Breast epithelium (tissue), 4 donors: ENCODE measurements at regions not wholly inside any gene's neighbourhood (a gene's known extent, or its start where the extent isn't known, plus 50 kb on each side); places are given as distances from the start of the nearest gene placed in this dataset.

Source experiments
- DNase-seq, 2 donors: peaks; one replicate each; pipeline ENCODE4 v3.0.0-alpha.2; 2019; ENCODE audit warnings: low spot score in 2 of 2
- H3K27ac ChIP-seq, 2 donors: fragments of 200-600 bp; sonication (generic) in 1 of 2; one replicate each; pipeline ENCODE4 v1.5.1; 2016 to 2019; ENCODE audit warnings: mild to moderate bottlenecking in 1 of 2
- H3K27me3 ChIP-seq, 2 donors: fragments of 200-600 bp; sonication (generic) in 1 of 2; one replicate each; pipeline versions ENCODE4 v1.5.1 to v1.6.0; 2017 to 2019; ENCODE audit warnings: control low read depth in 1 of 2, mild to moderate bottlenecking in 1 of 2
- H3K36me3 ChIP-seq: fragments of 200-600 bp; one replicate; pipeline ENCODE4 v1.5.1; 2019
- H3K4me1 ChIP-seq, 2 donors: fragments of 200-600 bp; sonication (generic); one replicate each; pipeline ENCODE4 v1.5.1; 2016 to 2019; ENCODE audit warnings: control low read depth in 1 of 2
- H3K4me3 ChIP-seq, 3 donors: fragments of 200-600 bp; sonication (generic); 1 replicate in 2 of 3; 2 replicates in 1 of 3; pipeline ENCODE4 v1.5.1; 2016 to 2019; ENCODE audit warnings: mild to moderate bottlenecking in 3 of 3, moderate library complexity in 2 of 3
- H3K9me3 ChIP-seq, 2 donors: fragments of 200-600 bp; sonication (generic) in 1 of 2; one replicate each; pipeline ENCODE4 v1.5.1; 2016 to 2019; ENCODE audit warnings: control low read depth in 1 of 2
- CTCF ChIP-seq, 3 donors: fragments of 450-650 bp; IDR thresholded peaks; one replicate each; pipeline ENCODE4 v1.5.1; 2016 to 2017; ENCODE audit warnings: antibody characterized with exemption in 3 of 3, mild to moderate bottlenecking in 3 of 3, moderate library complexity in 3 of 3
- POLR2A ChIP-seq: fragments of 450-650 bp; IDR thresholded peaks from one replicate; pipeline ENCODE4 v1.6.1; 2016; ENCODE audit warnings: antibody characterized with exemption, mild to moderate bottlenecking, moderate library complexity
- POLR2AphosphoS5 ChIP-seq, 3 donors: sonication (generic); formaldehyde crosslinking; IDR thresholded peaks; one replicate each; pipeline ENCODE4 v1.6.1; 2017; ENCODE audit warnings: antibody characterized with exemption in 3 of 3
- intact Hi-C: fragments of 100-400 bp; cut with DNase I; formaldehyde crosslinking; loops from one replicate; pipeline ENCODE4 v1.15.1; 2023; ENCODE audit warnings: low total_unique reads

DNA sequence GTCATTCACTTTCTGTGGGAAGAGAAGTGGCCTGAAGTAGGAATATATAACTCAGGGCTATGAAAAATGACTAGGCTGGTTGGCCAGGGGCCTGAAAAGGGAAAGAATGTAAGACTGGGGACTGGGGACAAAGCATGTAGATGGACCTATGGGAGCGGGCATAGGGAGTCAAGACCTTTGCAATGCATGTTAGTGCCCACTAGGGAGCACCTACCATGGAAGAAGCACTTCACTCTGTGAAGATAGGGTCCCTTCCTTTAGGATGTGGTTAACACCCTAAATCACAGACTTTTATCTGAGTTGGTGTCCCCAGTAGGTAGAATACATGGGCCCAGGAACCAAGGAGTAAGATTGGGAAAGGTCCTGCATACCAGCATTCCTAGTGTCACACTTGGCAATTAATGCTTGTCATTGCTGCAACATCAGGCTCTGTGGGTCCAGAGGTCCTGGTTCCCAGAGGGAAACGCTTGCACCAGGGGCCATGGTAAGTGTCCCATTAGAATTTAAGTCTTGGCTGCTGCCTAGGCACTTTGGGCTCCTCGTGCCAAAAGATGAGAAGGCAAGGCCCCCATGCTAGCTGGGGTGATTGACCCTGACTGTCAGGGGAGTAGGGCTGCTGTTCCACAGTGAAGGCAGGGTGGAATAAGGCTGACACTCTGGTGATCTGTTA lies 79.6 kb downstream of the CRYGS start:
- DNase-seq: no peak
- Histone ChIP-seq H3K9me3 (no peaks in the 10 kb centered on the region), H3K27ac (no peak overlapping the region), H3K36me3 (no peaks in the 10 kb centered on the region), H3K27me3 (no peaks in the 10 kb centered on the region), H3K4me3 (no peak overlapping the region), H3K4me1 (no peaks in the 10 kb centered on the region)
- TF ChIP-seq CTCF (IDR thresholded peaks at IDR 0.05): no peak
- no peak for TF ChIP-seq POLR2A
- no peak for TF ChIP-seq POLR2AphosphoS5 (IDR thresholded peaks at IDR 0.05)
- intact Hi-C loops: no loop called here

DNA sequence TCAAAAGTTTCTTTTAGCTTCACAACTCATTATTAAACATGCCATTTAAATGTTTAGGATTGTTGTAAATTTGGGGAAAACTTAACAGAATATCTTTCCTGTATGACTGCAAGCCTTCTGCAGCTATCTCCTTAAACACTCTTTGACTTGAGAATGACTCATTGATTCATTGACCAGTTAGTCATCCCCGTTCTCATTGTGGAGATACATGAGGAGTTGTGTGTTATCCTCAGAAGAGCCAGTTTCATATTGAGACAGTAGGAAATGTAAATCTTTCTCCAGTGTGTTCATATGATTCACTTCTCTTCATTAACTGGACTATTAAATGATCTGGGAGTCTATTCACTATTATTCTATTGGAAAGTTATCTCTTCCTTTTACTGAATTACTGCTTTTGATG lies 83.0 kb downstream of the CRYGS start:
- Histone ChIP-seq H3K27me3 (peaks cover 0 to 3% of the 10 kb centered on the region in 2 donors), H3K36me3 (no peaks in the 10 kb centered on the region), H3K9me3 (no peaks in the 10 kb centered on the region), H3K27ac (no peak overlapping the region), H3K4me1 (no peaks in the 10 kb centered on the region), H3K4me3 (no peak overlapping the region)
- DNase-seq: no peak
- TF ChIP-seq CTCF (IDR thresholded peaks at IDR 0.05) (no peak), POLR2A (no peak), POLR2AphosphoS5 (IDR thresholded peaks at IDR 0.05) (no peak)
- intact Hi-C loops: no loop called here

DNA sequence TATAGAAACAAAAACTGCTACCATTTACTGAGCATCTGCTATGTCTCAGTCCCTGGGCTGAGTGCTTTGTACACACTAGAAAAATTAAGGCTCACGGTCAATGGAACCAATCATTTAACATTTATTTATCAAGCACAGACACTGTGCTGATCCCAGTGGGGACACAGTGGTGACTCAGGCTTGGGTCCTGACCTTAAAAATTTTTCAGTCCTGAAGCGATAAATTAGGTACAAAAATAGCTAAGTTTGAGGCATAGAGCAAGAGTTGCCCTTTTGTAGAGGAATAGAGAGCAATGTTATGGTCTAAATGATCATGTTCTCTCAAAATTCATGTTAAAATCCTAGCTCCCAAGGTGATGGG lies 85.1 kb downstream of the CRYGS start:
- no peak for DNase-seq
- Histone ChIP-seq H3K4me3 (no peak overlapping the region), H3K27me3 (peaks cover 0 to 3% of the 10 kb centered on the region in 2 donors), H3K9me3 (no peaks in the 10 kb centered on the region), H3K36me3 (no peaks in the 10 kb centered on the region), H3K27ac (no peak overlapping the region), H3K4me1 (no peaks in the 10 kb centered on the region)
- TF ChIP-seq POLR2A (no peak), POLR2AphosphoS5 (IDR thresholded peaks at IDR 0.05) (no peak), CTCF (IDR thresholded peaks at IDR 0.05) (no peak)
- intact Hi-C loops: no loop called here

DNA sequence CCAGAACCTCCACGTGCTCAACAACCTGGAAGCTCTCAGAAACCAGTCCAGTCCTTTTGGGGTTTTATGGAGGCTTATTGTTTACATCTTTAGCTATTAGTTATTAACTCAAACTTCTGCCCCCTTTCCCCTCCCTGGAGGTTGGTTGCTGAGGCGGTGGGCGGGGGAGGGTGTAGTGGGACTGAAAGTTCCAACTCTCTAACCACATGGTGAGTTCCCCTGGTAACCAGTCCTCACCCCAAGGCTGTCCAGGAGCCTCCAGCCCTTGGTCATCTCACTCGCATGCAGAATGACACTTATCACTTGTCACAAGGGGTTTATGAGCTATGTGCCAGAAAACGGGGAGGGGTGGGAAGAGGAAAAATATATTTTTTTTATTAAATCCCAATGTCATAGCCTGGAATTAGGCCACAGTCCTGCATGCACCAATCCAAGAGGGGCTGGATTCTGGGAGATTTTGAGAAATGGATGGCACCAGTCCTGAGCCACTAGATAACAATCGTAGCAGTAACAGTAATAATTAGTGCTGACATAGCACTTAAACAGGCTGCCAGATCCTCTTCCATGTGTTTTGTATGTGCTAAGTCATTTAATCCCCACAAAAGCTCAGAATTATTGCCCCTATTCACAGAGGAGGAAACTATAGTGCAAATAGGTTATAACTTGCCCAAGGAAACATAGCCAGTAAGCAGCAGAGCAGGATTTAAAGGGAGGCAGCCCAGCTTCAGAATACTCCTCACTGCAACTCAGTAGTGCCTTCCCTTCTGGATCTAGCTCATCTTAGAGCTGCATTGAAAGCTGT lies 85.7 kb downstream of the CRYGS start:
- no peak for DNase-seq
- Histone ChIP-seq H3K27ac (no peak overlapping the region), H3K27me3 (peaks cover 0 to 3% of the 10 kb centered on the region in 2 donors), H3K4me1 (no peaks in the 10 kb centered on the region), H3K4me3 (no peak overlapping the region), H3K9me3 (no peaks in the 10 kb centered on the region), H3K36me3 (no peaks in the 10 kb centered on the region)
- intact Hi-C loops: no loop called here
- TF ChIP-seq CTCF (IDR thresholded peaks at IDR 0.05): no peak
- no peak for TF ChIP-seq POLR2AphosphoS5 (IDR thresholded peaks at IDR 0.05)
- no peak for TF ChIP-seq POLR2A

- no peaks in the 10 kb centered on the region for H3K9me3 ChIP-seq
- H3K27ac ChIP-seq: no peak overlapping the region
- peaks cover 0 to 3% of the 10 kb centered on the region in 2 donors for H3K27me3 ChIP-seq
- TF ChIP-seq CTCF (IDR thresholded peaks at IDR 0.05) (no peak), POLR2A (no peak), POLR2AphosphoS5 (IDR thresholded peaks at IDR 0.05) (no peak)
- no peak for DNase-seq
- no peaks in the 10 kb centered on the region for H3K4me1 ChIP-seq
- H3K4me3 ChIP-seq: no peak overlapping the region
- no peaks in the 10 kb centered on the region for H3K36me3 ChIP-seq
- intact Hi-C loops: no loop called here
Observed at GRCh38 chr3:186457236-186457635, 86.9 kb downstream of the CRYGS start.
